Endothelial cell of umbilical vein (primary cell): ENCODE measurements at regions not wholly inside any gene's neighbourhood (a gene's known extent, or its start where the extent isn't known, plus 50 kb on each side); places are given as distances from the start of the nearest gene placed in this dataset.

ENCODE experiments used
- BruUV-seq: library from RNA; stranded (reverse); fragments of 400-500 nt; replicated peaks from 2 replicates; lab custom pipeline; 2021; lab: Mats Ljungman, UMichigan
- CTCF ChIA-PET: fragments of 300-600, 350-600 bp; sonication (Branson Sonifier 250); formaldehyde crosslinking; loops from one replicate; lab custom pipeline; 2021; ENCODE audit warnings: antibody characterized with exemption, inconsistent platforms; lab: Charles Lee
- POLR2A ChIA-PET: fragments of 300-600, 350-600 bp; sonication (Branson Sonifier 250); formaldehyde crosslinking; loops from one replicate; lab custom pipeline; 2021; ENCODE audit warnings: antibody characterized with exemption, inconsistent platforms; lab: Charles Lee
- DNase-seq: peaks from one replicate; pipeline ENCODE4 v3.0.0-alpha.2; 2011; ENCODE audit warnings: low read depth, low spot score
- FAIRE-seq: peaks from 2 replicates; lab custom pipeline; 2011; peaks lifted over from hg19 to GRCh38; lab: Jason Lieb, UNC
- H2AFZ ChIP-seq: 2 replicates; pipeline ENCODE4 v1.6.0; 2012; ENCODE audit warnings: low read depth, low read length, control low read depth, inconsistent platforms
- H3K27ac ChIP-seq: 2 replicates; pipeline ENCODE4 v1.5.1; 2011; ENCODE audit warnings: low read depth, mild to moderate bottlenecking, control low read depth, low read length, moderate library complexity; ENCODE audit not compliant: insufficient read depth
- H3K27me3 ChIP-seq, 2 experiments: 2 replicates each; pipeline versions ENCODE4 v1.6.0 to v1.6.1; 2011; ENCODE audit warnings: low read length in 2 of 2, mixed read lengths in 1 of 2; ENCODE audit not compliant: control insufficient read depth in 2 of 2, insufficient read depth in 2 of 2
- H3K36me3 ChIP-seq, 2 experiments: 2 replicates in 1 of 2; 3 replicates in 1 of 2; pipeline ENCODE4 v1.5.1; 2011; ENCODE audit warnings: low read length in 2 of 2, mild to moderate bottlenecking in 1 of 2, moderate library complexity in 1 of 2; ENCODE audit not compliant: control insufficient read depth in 2 of 2, insufficient read depth in 2 of 2; ENCODE audit errors: extremely low read depth in 1 of 2
- H3K4me1 ChIP-seq: 3 replicates; pipeline ENCODE4 v1.5.1; 2011; ENCODE audit warnings: mild to moderate bottlenecking, low read length; ENCODE audit not compliant: control insufficient read depth, insufficient read depth; ENCODE audit errors: extremely low read depth
- H3K4me2 ChIP-seq: 2 replicates; pipeline ENCODE4 v1.6.1; 2011; ENCODE audit warnings: low read length, control low read depth, mixed read lengths; ENCODE audit not compliant: insufficient read depth
- H3K4me3 ChIP-seq, 3 experiments: fragments of 200-600 bp in 1 of 3; sonication (generic), shearing (Covaris generic) in 1 of 3; replicated peaks in 1 of 3; 2 replicates each; pipeline ENCODE4 v1.5.1; 2011 to 2016; ENCODE audit warnings: control low read depth in 3 of 3, low read length in 3 of 3, mild to moderate bottlenecking in 2 of 3, inconsistent platforms in 1 of 3, low read depth in 1 of 3, moderate library complexity in 1 of 3; ENCODE audit not compliant: insufficient read depth in 1 of 3
- H3K79me2 ChIP-seq: 2 replicates; pipeline ENCODE4 v1.6.0; 2012; ENCODE audit warnings: low read length, inconsistent platforms; ENCODE audit not compliant: control insufficient read depth, insufficient read depth
- H3K9ac ChIP-seq: replicated peaks from 2 replicates; pipeline ENCODE3; 2011; ENCODE audit warnings: low read length, control low read depth; ENCODE audit not compliant: insufficient read depth; ENCODE audit errors: extremely low read depth
- H3K9me1 ChIP-seq: replicated peaks from 3 replicates; pipeline ENCODE4 v1.6.0; 2011; ENCODE audit warnings: mild to moderate bottlenecking, low read length; ENCODE audit not compliant: control insufficient read depth, insufficient read depth; ENCODE audit errors: extremely low read depth
- H3K9me3 ChIP-seq: replicated peaks from 2 replicates; pipeline ENCODE4 v1.5.1; 2012; ENCODE audit warnings: low read length, inconsistent platforms; ENCODE audit not compliant: control insufficient read depth, insufficient read depth
- H4K20me1 ChIP-seq: replicated peaks from 2 replicates; pipeline ENCODE3; 2011; ENCODE audit warnings: mild to moderate bottlenecking, low read length; ENCODE audit not compliant: control insufficient read depth, insufficient read depth; ENCODE audit errors: extremely low read depth
- CTCF ChIP-seq, 2 donors: IDR thresholded peaks; 1 replicate in 1 of 2; 2 replicates in 1 of 2; pipeline ENCODE4 v1.5.1; 2011; ENCODE audit warnings: low read length in 2 of 2, mild to moderate bottlenecking in 2 of 2, moderate library complexity in 2 of 2, control low read depth in 1 of 2, inconsistent platforms in 1 of 2, low read depth in 1 of 2; ENCODE audit not compliant: insufficient read depth in 1 of 2; ENCODE audit errors: extremely low read depth in 1 of 2
- EZH2 ChIP-seq: IDR thresholded peaks from 2 replicates; pipeline ENCODE4 v1.6.1; 2012; ENCODE audit warnings: borderline replicate concordance, low read depth, mild to moderate bottlenecking, moderate library complexity, low read length, inconsistent platforms; ENCODE audit not compliant: severe bottlenecking
- FOS ChIP-seq: IDR thresholded peaks from 2 replicates; pipeline ENCODE4 v1.6.1; 2011; ENCODE audit warnings: mild to moderate bottlenecking, low read length, moderate library complexity, borderline replicate concordance; ENCODE audit not compliant: insufficient read depth
- GATA2 ChIP-seq: IDR thresholded peaks from 2 replicates; pipeline ENCODE4 v1.7.0; 2011; ENCODE audit warnings: low read depth, mild to moderate bottlenecking, moderate library complexity, mixed read lengths, low read length; ENCODE audit not compliant: insufficient read length, insufficient read depth
- JUN ChIP-seq: IDR thresholded peaks from 2 replicates; pipeline ENCODE4 v1.6.1; 2011; ENCODE audit warnings: borderline replicate concordance, low read depth; ENCODE audit not compliant: insufficient read length, insufficient read depth
- MAX ChIP-seq: IDR thresholded peaks from 2 replicates; pipeline ENCODE4 v1.6.1; 2011; ENCODE audit not compliant: insufficient read depth, insufficient read length
- MYC ChIP-seq: IDR thresholded peaks from one replicate; pipeline ENCODE4 v1.6.1; 2011; ENCODE audit warnings: mild to moderate bottlenecking, low read depth, low read length
- POLR2A ChIP-seq: IDR thresholded peaks from 2 replicates; pipeline ENCODE4 v1.6.1; 2012; ENCODE audit warnings: low read depth, mild to moderate bottlenecking, control low read depth, low read length
- POLR2AphosphoS5 ChIP-seq: IDR thresholded peaks from 2 replicates; pipeline ENCODE4 v1.6.1; 2012; ENCODE audit warnings: low read depth, mild to moderate bottlenecking, control low read depth, low read length, moderate library complexity; ENCODE audit not compliant: insufficient read depth
- dilution Hi-C: fragments of 300-500 bp; cut with MboI; formaldehyde crosslinking; loops from one replicate; pipeline ENCODE4 v1.15.0; 2019; ENCODE audit warnings: low sequenced_read_pairs; ENCODE audit not compliant: extremely low pct_ligation_motif_present
- intact Hi-C: fragments of 100-400 bp; cut with micrococcal nuclease; formaldehyde crosslinking; loops from one replicate; pipeline ENCODE4 v1.10.0; 2022

GRCh38 chr1:213511173-213511572 is 460.1 kb downstream of the RPS6KC1 start:
- DNase-seq (no peak), FAIRE-seq (no peak)
- Histone ChIP-seq H3K79me2 (no peaks in the 10 kb centered on the region), H3K9me1 (no peaks in the 10 kb centered on the region), H3K27me3 (no peaks in the 10 kb centered on the region), H3K4me1 (no peaks in the 10 kb centered on the region), H3K4me2 (no peak overlapping the region), H3K9me3 (no peaks in the 10 kb centered on the region), H3K27ac (no peak overlapping the region), H3K36me3 (no peaks in the 10 kb centered on the region), H3K4me3 (no peak overlapping the region), H3K9ac (no peak overlapping the region), H4K20me1 (no peaks in the 10 kb centered on the region), H2AFZ (no peak overlapping the region)
- dilution Hi-C loops (no loop called here), intact Hi-C loops (no loop called here)
- CTCF ChIA-PET = no interaction called here
- TF ChIP-seq POLR2A (no peak), GATA2 (no peak), MYC (no peak), POLR2AphosphoS5 (no peak), MAX (no peak), EZH2 (no peak), JUN (no peak), CTCF (IDR thresholded peaks at IDR 0.05; ENCODE audit: extremely low read depth in 1 of 2, insufficient read depth in 1 of 2, low read depth in 1 of 2, low read length in 2 of 2) (no peak), FOS (no peak)
- POLR2A ChIA-PET = no interaction called here
- BruUV-seq = no TSS peak
